HG03558 (cell line): ENCODE measurements at regions not wholly inside any gene's neighbourhood (a gene's known extent, or its start where the extent isn't known, plus 50 kb on each side); places are given as distances from the start of the nearest gene placed in this dataset.

Source experiments
- ATAC-seq: cut with Tn5 transposase; IDR thresholded peaks from one replicate; pipeline ENCODE4 v1.9.1; 2021; ENCODE audit warnings: moderate number of reproducible peaks; ENCODE audit not compliant: unreplicated experiment; ENCODE audit errors: extremely low read depth

DNA sequence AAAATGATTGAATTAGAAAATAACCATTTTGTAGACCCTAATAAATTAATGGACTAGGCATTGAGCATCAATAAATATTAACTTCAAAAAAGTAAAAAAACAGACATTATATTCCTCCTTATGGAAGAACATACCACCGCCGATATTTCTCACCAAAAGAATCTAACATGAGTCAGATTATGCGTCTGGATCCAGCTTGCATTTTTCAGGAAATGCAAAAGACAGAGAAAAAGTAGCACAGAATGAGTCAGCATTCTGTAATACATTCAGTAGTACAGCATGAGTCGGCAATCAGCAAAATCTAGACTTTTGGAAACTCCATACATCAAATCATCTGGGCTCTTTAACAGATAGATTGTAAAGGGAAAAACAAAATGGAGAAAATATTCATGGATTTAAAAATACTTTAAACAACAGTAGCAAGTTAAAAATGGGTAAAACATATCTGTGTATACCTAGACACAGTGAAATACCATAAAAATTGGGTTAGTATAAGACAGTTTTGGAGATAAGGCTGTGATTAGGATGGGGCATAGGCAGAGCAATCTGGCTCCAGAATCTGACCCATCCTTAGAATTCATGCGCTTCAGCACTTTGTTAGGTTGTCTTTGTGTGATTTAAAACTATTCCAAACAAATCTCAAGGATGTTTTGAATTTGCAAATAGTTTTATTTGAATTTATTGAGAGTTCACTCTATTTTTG is 633.0 kb upstream of the FAM241A start:
- no peak for ATAC-seq

DNA sequence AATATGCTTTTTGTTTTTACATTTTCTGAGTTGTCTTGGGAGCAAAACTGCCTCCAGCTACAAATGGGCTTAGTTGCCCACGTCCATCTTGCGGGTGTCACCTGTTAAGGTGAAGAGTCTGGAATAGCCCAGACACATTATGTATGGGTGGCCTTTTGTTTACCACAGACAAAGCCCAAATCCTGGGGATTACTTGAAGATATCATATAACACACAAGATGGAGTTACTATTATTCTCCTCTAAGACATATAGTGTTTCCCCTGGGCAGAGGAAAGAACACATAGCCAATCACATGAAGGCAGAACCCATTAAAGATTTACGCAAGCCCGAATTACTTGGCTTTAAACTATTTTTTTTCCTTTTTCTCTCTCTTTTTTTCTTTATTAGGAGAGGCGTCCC is 625.6 kb upstream of the FAM241A start:
- ATAC-seq = no peak

GRCh38 chr4:111530446-111530845 is 614.8 kb upstream of the FAM241A start:
- no peak for ATAC-seq

GRCh38 chr4:111535792-111536191 is 609.5 kb upstream of the FAM241A start:
- no peak for ATAC-seq

GRCh38 chr4:111537165-111537564 is 608.1 kb upstream of the FAM241A start:
- ATAC-seq = no peak

GRCh38 chr4:111537871-111538270 is 607.4 kb upstream of the FAM241A start:
- ATAC-seq = no peak

DNA sequence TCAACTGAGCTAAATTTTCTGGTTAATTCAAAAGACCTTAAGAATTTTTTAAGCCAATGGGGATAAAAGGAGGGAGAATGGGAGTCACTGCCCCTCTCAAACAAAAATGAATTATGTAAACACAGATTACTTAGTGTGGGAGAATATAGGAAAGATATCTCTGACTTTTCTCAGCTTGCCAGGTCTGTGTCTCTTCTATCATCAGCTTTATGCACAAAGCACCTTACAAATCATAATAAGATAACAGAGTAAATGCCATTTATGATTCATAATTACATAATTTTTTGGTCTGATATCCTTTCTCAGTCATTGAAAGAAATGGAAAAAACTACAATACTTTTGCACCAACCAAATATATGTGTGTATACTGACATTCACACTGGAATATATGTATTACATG is 604.6 kb upstream of the FAM241A start:
- ATAC-seq = no peak

- no peak for ATAC-seq
Observed at GRCh38 chr4:111542056-111542455, 603.2 kb upstream of the FAM241A start.

DNA sequence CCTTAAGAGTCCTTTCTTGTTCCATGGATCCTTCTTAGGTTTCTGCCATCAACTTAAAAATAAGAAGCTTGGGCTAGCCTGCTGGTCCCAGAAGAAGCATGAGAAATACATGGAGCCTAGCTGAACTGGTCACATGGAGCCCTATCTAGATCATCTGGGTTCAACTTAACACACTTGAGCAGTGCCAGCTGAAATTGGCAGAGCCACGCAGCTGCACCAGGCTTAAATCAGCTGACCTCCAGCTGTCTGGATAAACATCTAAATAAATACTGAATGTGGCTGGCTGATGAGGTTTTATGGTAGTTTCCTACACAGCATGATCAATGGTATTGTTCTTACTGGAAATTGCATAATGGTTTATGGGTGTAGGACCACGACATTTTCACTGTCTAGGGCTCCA is 598.4 kb upstream of the FAM241A start:
- no peak for ATAC-seq

DNA sequence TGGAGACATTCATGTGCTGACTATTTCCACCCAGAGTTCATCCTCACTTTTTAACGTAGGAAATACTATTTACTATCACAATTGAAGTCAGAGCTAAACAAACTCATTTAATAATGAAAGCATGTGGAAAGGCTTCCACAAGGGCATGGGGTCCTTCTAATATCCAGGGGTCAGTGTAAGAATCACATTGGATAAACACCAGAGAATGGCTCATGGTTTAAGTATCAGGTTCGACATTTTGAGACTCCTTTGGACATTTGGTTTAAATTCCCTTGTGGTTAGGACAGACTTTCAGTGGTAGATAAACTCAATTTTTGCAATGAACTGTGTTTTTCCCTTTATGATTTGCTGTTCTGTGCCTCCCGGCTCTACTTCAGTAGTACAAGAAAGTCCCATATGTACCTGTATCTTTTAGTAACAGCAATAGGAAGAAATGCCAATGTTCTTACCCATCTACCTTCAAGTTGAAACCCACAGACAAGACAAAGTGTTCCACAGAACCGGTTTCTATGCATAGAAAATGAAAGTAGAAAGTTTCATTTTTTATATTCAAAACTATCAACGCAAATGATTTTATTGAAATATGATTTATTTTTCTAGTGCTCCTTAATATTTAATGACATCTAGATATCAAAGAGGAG is 589.0 kb upstream of the FAM241A start:
- ATAC-seq = no peak

- ATAC-seq = no peak
Observed at GRCh38 chr4:111556851-111557250, 588.4 kb upstream of the FAM241A start.

DNA sequence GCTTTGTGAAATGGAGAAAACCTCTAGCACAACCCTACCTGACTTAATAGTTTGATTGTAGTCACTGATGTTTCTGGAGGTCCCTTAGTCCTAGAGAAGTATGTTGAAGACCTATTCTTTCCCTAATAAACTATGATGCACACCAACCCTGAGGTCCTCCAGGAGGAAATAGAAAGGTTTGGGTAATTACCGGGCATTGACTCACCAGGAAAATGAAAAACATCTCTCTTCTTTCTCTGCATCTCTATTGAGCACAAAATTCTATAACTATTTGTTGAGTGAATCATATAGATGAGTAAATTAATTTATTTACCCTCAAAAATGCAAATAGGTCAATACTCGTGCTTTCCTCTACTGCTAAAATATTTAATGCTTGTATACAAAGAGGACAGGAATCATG is 582.4 kb upstream of the FAM241A start:
- no peak for ATAC-seq

DNA sequence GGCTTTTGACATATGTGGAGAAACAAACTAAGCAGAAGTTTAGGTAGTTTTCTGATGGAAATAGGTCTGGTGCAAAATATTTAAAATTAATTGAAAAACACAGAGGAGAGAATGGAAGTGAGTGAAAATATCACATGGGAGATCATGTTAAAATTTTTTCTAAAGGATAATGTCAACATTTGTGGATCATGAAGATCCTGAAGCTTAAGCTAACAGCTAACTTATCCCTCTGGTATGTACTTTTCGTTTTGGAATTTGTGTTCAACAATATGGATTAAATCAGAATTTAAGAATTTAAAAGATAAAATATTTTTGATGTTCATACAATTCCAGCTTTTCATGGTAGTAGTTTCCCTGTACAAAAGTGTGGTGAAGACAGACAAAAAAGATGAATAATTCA is 572.8 kb upstream of the FAM241A start:
- no peak for ATAC-seq

GRCh38 chr4:111573386-111573785 is 571.9 kb upstream of the FAM241A start:
- no peak for ATAC-seq

- no peak for ATAC-seq
Observed at GRCh38 chr4:111579767-111580166, 565.5 kb upstream of the FAM241A start.

- ATAC-seq = no peak
Observed at GRCh38 chr4:111595456-111595855, 549.8 kb upstream of the FAM241A start.

DNA sequence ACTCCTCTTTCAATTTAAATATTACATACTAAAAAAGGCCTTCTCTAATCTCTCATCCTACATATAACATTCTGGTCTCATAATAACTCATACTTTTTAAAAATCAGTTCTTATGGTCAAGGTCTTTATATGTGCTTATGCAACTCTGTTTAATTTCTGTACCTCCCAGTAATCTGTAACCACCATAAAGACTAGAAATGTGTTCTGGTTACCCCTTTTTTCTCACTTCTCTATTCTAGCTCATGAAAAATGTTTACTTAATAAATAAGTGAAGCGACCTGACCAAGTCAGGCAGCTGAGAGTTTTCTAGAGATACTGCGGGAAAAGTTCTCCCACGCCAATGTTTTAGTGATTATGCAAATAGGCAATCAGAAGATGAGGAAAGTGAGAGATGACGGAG is 548.8 kb upstream of the FAM241A start:
- ATAC-seq = no peak

DNA sequence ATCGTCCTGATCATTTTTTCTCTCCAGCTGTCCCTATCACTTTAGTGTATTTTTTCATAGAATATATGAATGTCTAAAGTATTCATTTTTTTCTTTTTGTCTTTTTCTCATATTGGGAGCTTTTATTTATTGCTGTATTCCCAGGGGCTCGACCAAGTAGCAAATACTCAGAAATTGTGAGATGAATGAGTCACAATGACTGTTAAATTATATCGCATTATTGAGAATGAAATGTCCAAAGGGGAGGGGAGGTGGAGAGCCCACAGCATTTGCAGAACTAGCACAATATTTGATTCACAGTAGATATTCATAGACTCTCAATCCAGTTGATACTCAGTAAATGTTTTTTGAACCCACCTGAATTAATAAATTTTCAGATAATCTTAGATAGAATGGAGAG is 543.6 kb upstream of the FAM241A start:
- ATAC-seq = no peak

DNA sequence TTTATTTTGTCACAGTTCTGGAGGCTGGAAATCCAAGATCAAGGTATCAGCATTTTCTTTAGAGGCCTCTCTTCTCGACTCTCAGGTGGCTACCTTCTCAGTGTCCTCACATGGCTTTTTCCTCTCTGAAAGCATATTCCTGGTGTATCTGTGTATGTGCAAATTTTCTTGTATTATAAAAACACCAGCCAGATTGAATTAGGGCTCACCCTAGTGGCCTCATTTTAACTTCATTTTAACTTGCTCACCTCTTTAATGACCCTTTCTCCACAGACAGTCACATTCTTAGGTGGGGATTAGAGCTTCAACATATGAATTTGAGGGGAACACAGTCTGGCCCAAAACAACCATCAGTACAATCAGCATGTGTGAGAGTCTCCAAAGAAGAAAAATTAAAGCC is 542.4 kb upstream of the FAM241A start:
- ATAC-seq = no peak

DNA sequence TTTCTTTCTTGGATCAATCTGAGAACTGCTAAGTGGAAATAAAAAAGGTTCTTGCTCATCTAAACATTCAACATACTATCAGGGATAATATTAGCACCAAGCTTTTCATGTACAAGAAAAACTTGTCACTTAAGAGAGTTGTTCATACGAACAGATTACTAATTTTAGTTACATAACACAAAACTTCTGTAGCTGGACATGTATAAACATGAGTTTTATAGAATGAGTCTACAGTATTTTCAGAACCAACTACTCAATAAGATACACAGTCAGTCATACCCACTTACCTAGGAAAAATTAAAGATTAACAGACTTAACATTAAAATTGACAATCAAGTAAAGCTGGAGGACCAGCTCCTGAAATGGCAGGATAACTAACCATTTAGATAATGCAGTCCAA is 540.1 kb upstream of the FAM241A start:
- no peak for ATAC-seq

GRCh38 chr4:111610681-111611080 is 534.6 kb upstream of the FAM241A start:
- no peak for ATAC-seq

DNA sequence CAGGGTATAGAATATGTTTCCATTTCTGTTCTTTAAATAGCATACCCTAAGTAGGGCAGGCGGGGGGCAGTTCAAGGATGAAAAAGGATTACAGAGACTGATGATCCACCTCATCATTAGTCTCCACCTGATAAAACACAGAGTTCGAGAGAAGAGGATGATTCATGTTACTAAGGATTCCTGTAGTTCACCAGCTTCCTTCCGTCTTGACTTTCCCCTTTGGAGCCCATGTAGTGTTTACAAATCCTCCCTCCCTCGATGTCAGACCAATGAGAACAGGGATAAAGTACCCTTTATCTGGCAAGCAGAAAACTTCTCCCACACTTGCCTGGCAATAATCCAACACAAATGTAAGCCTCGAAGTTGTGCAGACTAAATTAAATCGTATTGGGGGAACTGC is 526.3 kb upstream of the FAM241A start:
- ATAC-seq = no peak
